Stomach (tissue), 8 donors: ENCODE measurements at regions not wholly inside any gene's neighbourhood (a gene's known extent, or its start where the extent isn't known, plus 50 kb on each side); places are given as distances from the start of the nearest gene placed in this dataset.

Source experiments
- DNase-seq, 2 donors: peaks; one replicate each; pipeline versions ENCODE4 v3.0.0 to v3.0.0-alpha.2; 2013 to 2019
- H3K27ac ChIP-seq, 5 donors: fragments of 200-600 bp in 4 of 5; sonication (generic) in 4 of 5; one replicate each; pipeline ENCODE4 v1.5.1; 2013 to 2019; ENCODE audit warnings: mild to moderate bottlenecking in 1 of 5, moderate library complexity in 1 of 5
- H3K27me3 ChIP-seq, 3 donors: fragments of 200-600 bp; sonication (generic); one replicate each; pipeline ENCODE4 v1.5.1; 2017 to 2019; ENCODE audit warnings: mixed run types in 1 of 3
- H3K36me3 ChIP-seq, 4 donors: fragments of 200-600 bp; sonication (generic); 1 replicate in 3 of 4; 2 replicates in 1 of 4; pipeline ENCODE4 v1.5.1; 2016 to 2019
- H3K4me1 ChIP-seq, 4 donors: fragments of 200-600 bp; sonication (generic); one replicate each; pipeline ENCODE4 v1.5.1; 2016 to 2019
- H3K4me3 ChIP-seq, 4 donors: fragments of 200-600 bp; sonication (generic) in 3 of 4; one replicate each; pipeline ENCODE4 v1.5.1; 2016 to 2019; ENCODE audit warnings: mild to moderate bottlenecking in 1 of 4
- H3K9me3 ChIP-seq, 4 donors: fragments of 200-600 bp; sonication (generic); one replicate each; pipeline ENCODE4 v1.5.1; 2016 to 2019
- CTCF ChIP-seq, 7 experiments: fragments of 450-650 bp in 4 of 7; fragments of 200-600 bp in 3 of 7; sonication (generic) in 3 of 7; IDR thresholded peaks; one replicate each; pipeline ENCODE4 v1.5.1; 2016 to 2019; ENCODE audit warnings: antibody characterized with exemption in 7 of 7, control low read depth in 2 of 7, mild to moderate bottlenecking in 1 of 7
- EP300 ChIP-seq: sonication (generic); formaldehyde crosslinking; IDR thresholded peaks from one replicate; pipeline ENCODE4 v1.6.1; 2017; ENCODE audit warnings: antibody characterized with exemption
- POLR2A ChIP-seq, 4 donors: fragments of 450-650 bp; IDR thresholded peaks; one replicate each; pipeline ENCODE4 v1.6.1; 2016; ENCODE audit warnings: antibody characterized with exemption in 4 of 4, control low read depth in 2 of 4, mild to moderate bottlenecking in 1 of 4, moderate library complexity in 1 of 4
- POLR2AphosphoS5 ChIP-seq, 3 donors: sonication (generic); formaldehyde crosslinking; IDR thresholded peaks; one replicate each; pipeline ENCODE4 v1.6.1; 2016; ENCODE audit warnings: antibody characterized with exemption in 3 of 3
- WGBS, 5 donors: extraction: QIAGEN DNeasy Blood & Tissue Kit in 3 of 5; methylation state at CpG; one replicate each; pipeline versions ENCODE4 v1.1.5 to v1.1.7; 2013 to 2018; 5-methylcytosine and 5-hydroxymethylcytosine counted together
- intact Hi-C: fragments of 100-400 bp; cut with DNase I; formaldehyde crosslinking; loops from one replicate; pipeline ENCODE4 v1.15.1; 2023; ENCODE audit warnings: low total_unique reads
- donor health status: healthy with polysubstance abuse.
- donor health status: Bipolar disorder and iron deficiency.
- donor health status: healthy.

DNA sequence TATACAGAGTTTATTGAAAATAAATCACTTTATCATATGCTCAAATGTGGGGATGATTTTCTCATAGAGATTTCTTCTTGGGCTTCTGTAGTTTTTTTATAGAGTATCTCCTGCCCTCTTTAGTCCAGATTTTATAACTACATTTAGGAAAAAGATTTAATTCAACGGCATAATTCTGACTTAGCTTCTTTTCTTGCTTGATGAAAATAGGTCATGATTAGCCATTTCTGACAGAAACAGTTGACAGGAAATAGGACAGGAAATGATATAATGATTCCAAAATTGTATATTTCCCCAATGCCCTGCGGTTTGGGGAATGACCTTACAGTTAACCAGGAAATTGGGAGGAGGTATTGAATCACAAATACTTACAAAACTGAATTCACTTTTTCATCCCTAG is 1531.9 kb upstream of the ACVR2A start:
- Histone ChIP-seq H3K27ac (no peak overlapping the region), H3K27me3 (no peaks in the 10 kb centered on the region), H3K4me3 (no peak overlapping the region), H3K9me3 (no peaks in the 10 kb centered on the region), H3K4me1 (peaks cover 0 to 4% (median 0%) of the 10 kb centered on the region in 4 donors), H3K36me3 (no peaks in the 10 kb centered on the region)
- intact Hi-C loops, result no loop called here
- TF ChIP-seq CTCF (IDR thresholded peaks at IDR 0.05) (peak in 1 of 7 experiments; percentile 27), POLR2A (IDR thresholded peaks at IDR 0.05) (no peak), POLR2AphosphoS5 (IDR thresholded peaks at IDR 0.05) (no peak)
- DNase-seq, result peak in 1 of 2 donors; percentile 50
- 6 to 18% (median 10%) methylated on average over 2 of the region's 2 CpGs for WGBS, 5 donors

DNA sequence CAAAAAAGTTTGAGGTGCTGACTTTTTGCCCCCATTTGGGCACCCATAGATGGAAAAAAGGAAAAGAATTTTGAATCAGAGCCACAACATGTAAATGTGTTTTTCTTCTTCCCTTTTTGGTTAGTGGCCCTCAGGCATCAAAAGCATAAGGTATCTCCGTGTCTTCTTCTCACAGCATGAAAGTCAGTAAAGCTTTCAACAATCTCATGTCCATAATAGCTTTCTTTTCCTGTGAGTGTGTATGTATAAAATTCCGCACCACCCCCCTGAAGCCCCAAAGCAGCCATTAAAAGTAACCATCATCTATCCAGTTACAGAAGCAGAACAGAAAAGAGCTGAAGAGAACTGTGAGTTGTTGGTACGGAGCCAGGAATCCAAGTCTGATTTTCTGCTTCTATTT is 1539.7 kb upstream of the ACVR2A start:
- TF ChIP-seq CTCF (IDR thresholded peaks at IDR 0.05) (no peak), EP300 (no peak), POLR2A (IDR thresholded peaks at IDR 0.05) (no peak), POLR2AphosphoS5 (IDR thresholded peaks at IDR 0.05) (no peak)
- DNase-seq, result no peak
- Histone ChIP-seq H3K27me3 (no peaks in the 10 kb centered on the region), H3K4me3 (no peak overlapping the region), H3K9me3 (peaks cover 0 to 4% (median 3%) of the 10 kb centered on the region in 4 donors), H3K4me1 (no peaks in the 10 kb centered on the region), H3K36me3 (no peaks in the 10 kb centered on the region), H3K27ac (no peak overlapping the region)
- intact Hi-C loops, result no loop called here
- 79 to 97% (median 92%) methylated on average over 3 of the region's 3 CpGs for WGBS, 5 donors

DNA sequence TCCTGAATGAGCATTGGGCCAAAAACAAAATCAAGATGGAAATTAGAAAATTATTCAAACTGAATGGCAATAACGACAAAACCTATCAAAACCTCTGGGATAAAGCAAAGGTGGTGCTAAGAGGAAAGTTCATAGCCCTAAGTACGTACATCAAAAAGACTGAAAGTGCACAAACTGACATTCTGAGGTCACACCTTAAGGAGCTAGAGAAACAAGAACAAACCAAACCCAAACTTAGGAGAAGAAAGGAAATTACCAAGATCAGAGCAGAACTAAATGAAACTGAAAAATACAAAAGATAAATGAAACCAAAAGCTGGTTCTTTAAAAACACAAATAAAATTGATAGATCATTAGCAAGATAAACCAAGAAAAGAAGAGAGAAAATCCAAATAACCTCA is 1543.5 kb upstream of the ACVR2A start:
- H3K36me3 ChIP-seq, result no peaks in the 10 kb centered on the region
- no peak overlapping the region for H3K27ac ChIP-seq
- no peak overlapping the region for H3K4me3 ChIP-seq
- no peak for DNase-seq
- no peaks in the 10 kb centered on the region for H3K27me3 ChIP-seq
- TF ChIP-seq POLR2A (IDR thresholded peaks at IDR 0.05) (no peak), EP300 (no peak), POLR2AphosphoS5 (IDR thresholded peaks at IDR 0.05) (no peak), CTCF (IDR thresholded peaks at IDR 0.05) (no peak)
- WGBS, 5 donors, result 70 to 94% (median 83%) methylated on average over 2 of the region's 2 CpGs
- no peaks in the 10 kb centered on the region for H3K4me1 ChIP-seq
- intact Hi-C loops, result no loop called here
- H3K9me3 ChIP-seq, result peaks cover 0 to 27% (median 19%) of the 10 kb centered on the region in 4 donors

DNA sequence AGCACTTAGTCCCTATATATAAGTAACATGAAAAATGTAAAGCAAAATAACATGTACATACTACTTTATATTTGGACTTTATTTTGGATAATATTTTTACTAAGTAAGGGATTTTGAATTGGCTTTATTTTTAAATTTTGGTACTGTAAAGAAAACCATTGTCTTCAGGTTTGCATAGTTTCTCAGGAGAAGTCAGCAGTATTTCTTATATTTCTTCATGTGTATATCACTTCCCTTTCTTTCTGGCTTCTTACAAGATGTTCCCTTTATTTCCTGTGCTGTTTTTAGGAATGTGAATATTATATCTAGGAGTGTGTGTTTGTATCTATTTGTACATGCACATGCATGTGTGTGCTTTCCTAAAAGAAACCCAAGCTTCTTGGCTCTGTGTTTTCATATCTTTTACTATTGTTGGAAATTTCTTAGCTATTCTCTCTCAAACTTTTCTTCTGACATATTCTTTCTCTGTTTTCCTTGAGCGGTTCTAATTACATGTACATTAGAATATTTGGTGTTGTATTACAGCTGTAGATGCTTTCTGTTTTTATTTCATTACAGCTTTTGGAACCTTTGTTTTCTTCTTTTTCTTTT is 1549.7 kb upstream of the ACVR2A start:
- Histone ChIP-seq H3K4me3 (no peak overlapping the region), H3K4me1 (no peaks in the 10 kb centered on the region), H3K27me3 (no peaks in the 10 kb centered on the region), H3K36me3 (no peaks in the 10 kb centered on the region), H3K9me3 (peaks cover 0 to 47% (median 21%) of the 10 kb centered on the region in 4 donors), H3K27ac (no peak overlapping the region)
- TF ChIP-seq CTCF (IDR thresholded peaks at IDR 0.05) (no peak), POLR2A (IDR thresholded peaks at IDR 0.05) (no peak), POLR2AphosphoS5 (IDR thresholded peaks at IDR 0.05) (no peak)
- DNase-seq, result no peak
- 91 to 97% (median 93%) methylated on average over 1 of the region's 1 CpG for WGBS, 5 donors
- intact Hi-C loops, result no loop called here
